ENCODE measurements at regions not wholly inside any gene's neighbourhood (a gene's known extent, or its start where the extent isn't known, plus 50 kb on each side); places are given as distances from the start of the nearest gene placed in this dataset.
"Not testable (repeated sequence)": the region's sequence is repeated elsewhere in the genome, so short reads cannot be mapped to it uniquely, and the experiment has no call there.

DNA sequence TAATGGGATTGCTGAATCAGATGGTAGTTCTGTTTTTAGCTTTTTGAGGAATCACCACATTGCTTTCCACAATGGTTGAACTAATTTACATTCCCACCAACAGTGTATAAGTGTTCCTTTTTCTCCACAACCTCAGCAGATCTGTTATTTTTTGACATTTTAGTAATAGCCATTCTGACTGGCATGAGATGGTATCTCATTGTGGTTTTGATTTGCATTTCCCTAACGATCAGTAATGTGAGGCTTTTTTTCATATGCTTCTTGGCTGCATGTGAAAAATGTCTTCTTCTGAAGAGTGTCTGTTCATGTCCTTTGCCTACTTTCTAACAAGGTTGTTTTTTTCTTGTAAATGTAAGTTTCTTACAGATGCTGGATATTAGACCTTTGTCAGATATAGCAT is 402.4 kb downstream of the MAT2B start:
- DNase-seq: peak; percentile 72
- in situ Hi-C loops (cut with MboI; ENCODE audit: low pct_unique_long_range_greater_than_20kb, low sequenced_read_pairs): not testable (repeated sequence)

DNA sequence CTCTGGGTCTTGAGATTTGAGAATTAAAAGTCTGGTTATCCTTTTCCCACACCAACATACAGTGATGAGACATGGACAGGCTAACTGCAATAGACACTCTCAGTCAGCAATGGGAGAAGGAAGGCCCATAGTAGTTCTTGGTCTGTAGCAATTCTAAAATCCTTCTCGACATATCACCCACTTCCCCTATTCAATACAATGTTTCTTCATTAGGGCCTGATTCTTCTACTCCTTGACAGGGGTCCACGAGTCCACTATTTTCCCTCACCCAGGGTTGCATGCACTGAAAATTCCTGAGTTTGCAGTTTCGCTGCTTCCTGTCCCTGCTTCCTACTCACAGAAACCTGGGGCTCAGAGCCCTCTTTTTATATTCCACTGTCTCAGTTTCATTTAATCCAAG is 402.8 kb downstream of the MAT2B start:
- in situ Hi-C loops (cut with MboI; ENCODE audit: low pct_unique_long_range_greater_than_20kb, low sequenced_read_pairs): no loop called here
- peak; percentile 28 for DNase-seq

DNA sequence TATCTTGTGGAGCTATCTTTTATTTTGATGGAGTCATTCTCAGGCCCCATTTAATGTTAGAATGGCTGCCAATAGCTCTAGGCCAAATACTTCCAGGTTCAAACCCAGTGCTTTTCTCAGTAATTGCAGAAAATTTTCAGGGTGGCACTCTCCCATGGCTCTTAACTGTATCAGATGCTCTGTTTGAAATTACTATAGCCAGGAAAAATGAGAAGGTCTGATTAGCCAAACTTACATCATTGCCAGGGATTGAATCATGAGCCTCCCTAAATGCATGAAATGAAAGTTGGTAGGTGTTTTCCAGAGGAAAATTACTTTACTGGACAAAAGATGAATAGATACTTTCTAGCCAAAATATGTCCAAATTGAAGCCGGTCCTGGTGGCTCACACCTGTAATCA is 404.8 kb downstream of the MAT2B start:
- DNase-seq: no peak
- in situ Hi-C loops (cut with MboI; ENCODE audit: low pct_unique_long_range_greater_than_20kb, low sequenced_read_pairs): no loop called here

DNA sequence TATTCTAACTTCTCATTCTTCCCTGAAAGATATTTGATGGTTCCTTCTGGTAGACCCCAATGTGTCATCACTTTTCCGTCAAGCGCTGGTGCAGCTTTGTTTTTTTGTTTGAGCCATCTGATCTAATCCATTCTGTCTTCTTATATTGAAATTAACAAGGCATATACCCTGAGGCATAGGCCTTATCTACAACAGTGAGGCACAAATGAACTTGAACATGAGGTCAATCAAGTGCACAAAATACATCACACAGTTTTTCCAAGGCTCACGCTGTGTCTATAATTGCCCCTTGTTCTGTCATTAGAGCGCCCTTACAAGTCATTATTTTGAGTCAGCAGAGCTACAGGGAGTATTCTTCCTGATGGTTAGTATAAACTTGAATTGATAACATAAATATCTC is 406.6 kb downstream of the MAT2B start:
- DNase-seq: no peak
- in situ Hi-C loops (cut with MboI; ENCODE audit: low pct_unique_long_range_greater_than_20kb, low sequenced_read_pairs): no loop called here

DNA sequence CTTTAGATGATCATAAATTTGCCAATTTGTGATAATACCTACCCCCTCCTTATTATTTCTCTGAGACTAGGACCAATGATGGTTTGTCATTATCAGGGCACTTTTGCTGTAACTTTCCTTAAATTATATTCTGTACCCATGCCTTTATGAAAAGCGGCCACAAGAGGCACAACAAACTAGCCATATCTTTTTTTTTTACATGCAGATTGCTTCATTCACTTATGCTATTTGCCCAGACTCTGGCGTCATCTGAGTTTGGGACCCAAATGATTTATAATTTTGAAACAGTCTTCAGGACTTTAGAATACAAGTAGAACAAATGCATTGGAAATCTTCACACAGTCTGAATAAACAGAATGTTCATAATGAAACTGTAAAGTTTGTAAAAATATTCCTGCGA is 408.1 kb downstream of the MAT2B start:
- DNase-seq: no peak
- in situ Hi-C loops (cut with MboI; ENCODE audit: low pct_unique_long_range_greater_than_20kb, low sequenced_read_pairs): no loop called here

DNA sequence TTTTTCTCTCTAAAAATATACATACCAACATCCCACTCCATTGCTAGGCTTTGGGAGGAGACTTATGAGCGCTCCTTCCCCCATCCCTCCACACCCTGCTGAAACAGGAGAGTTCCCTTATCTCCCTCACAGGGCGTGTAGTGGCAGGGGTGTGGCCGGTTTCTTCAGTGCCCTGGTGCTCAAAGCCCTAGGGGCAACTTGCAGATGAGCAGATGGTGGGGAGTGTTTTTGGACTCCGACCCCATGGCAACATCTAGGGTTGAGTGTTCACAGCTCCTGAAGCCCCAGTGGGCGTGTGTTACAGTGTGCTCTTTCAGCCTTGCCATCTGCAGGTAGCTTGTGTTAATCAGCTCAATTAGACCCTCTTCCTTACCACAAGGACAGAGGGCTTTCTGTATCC is 409.5 kb downstream of the MAT2B start:
- DNase-seq: peak; percentile 75
- in situ Hi-C loops (cut with MboI; ENCODE audit: low pct_unique_long_range_greater_than_20kb, low sequenced_read_pairs): no loop called here

DNA sequence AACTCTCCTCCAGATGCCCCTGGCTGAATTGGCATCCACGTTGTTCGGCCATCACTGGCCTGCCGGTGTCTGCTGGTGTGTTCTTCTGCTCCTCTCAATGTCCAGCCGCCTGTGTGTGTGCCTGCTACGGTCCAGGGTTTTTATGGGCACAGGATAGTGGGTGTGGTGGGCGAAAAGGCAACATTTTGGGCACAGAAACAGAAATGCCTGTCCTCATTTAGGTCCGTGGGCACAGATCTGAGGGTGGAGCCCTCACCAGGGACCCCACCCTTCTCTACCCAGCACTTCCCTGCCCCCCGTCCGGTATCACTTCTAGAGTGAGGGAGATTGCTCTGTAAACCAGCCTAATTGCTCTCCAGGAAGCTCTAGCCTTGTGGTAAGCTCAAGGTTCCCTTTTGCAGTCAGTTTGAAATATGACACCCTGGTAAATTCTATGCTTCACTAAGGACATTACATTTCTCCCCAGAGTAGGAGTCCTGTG is 410.1 kb downstream of the MAT2B start:
- DNase-seq: peak; percentile 88
- in situ Hi-C loops (cut with MboI; ENCODE audit: low pct_unique_long_range_greater_than_20kb, low sequenced_read_pairs): no loop called here

DNA sequence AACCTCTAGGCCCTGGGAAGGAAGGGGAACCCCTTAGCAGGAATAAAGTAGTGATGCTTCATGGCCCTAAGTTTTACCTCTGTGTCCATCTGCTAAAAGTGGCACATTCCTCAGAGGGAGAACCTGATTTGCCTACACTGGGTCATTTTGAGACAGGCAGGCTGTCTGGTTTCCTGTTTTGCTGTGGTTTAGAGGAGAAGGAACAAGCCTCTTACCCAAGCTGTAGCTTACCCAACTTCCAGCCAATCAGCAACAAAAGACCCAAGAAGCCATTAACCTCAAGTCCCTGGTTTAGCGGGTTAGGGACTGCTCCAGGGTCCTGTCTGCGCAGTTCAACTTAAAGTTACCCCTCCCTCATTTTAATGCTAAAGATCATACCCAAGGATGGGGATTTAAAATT is 411.0 kb downstream of the MAT2B start:
- DNase-seq: peak; percentile 92
- in situ Hi-C loops (cut with MboI; ENCODE audit: low pct_unique_long_range_greater_than_20kb, low sequenced_read_pairs): no loop called here

DNA sequence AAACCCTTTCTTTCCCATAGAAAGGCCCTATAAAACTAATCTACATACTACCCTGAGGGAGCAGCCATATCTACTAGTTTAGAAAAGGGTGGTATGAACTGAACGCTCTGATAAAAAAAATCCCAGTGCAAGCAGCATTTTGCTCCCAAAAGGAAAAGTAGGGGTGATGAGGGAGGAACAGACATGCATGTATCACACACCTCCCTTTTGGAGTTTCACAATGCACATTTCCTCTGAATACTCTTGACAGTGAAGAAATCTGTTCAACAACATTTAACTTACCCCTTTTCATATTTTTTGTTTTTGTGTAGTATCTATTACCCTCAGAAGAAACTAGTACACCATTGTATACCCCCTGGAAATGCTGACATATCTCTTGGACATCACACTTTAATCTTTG is 411.4 kb downstream of the MAT2B start:
- in situ Hi-C loops (cut with MboI; ENCODE audit: low pct_unique_long_range_greater_than_20kb, low sequenced_read_pairs): no loop called here

DNA sequence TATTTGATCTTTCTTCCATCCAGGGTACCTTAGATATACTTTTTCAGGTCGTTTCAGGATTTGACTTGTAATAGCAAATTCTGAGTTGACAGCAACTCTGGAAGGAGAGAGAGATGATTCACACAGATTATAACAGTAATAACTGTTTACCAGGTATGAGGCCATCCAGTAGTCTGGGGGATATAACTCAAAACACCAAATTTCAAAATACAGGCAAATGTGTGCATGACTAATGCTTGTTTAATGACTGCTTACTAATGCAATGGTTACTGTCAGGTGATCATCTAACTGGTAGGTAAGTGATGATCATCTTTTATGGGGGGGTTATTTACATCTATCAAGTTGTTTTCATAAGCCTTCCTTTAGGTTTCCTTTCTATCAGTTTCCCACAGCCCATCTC is 412.3 kb downstream of the MAT2B start:
- no peak for DNase-seq
- in situ Hi-C loops (cut with MboI; ENCODE audit: low pct_unique_long_range_greater_than_20kb, low sequenced_read_pairs): no loop called here

More for the DNA sequence above, 411.4 kb downstream of the MAT2B start:
- no peak for DNase-seq

DNA sequence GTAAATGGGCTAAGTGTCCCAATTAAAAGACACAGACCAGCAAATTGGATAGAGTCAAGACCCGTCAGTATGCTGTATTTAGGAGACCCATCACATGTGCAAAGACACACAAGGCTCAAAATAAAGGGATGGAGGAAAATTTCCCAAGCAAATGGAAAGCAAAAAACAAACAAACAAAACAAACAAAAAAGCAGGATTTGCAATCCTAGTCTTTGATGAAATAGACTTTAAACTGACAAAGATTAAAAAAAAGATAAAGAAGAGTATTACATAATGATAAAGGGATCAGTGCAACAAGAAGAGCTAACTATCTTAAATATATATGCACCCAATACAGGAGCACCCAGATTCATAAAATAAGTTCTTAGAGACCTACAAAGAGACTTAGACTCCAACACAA is 429.6 kb downstream of the MAT2B start:
- in situ Hi-C loops (cut with MboI; ENCODE audit: low pct_unique_long_range_greater_than_20kb, low sequenced_read_pairs); DNase-seq: not testable (repeated sequence)

DNA sequence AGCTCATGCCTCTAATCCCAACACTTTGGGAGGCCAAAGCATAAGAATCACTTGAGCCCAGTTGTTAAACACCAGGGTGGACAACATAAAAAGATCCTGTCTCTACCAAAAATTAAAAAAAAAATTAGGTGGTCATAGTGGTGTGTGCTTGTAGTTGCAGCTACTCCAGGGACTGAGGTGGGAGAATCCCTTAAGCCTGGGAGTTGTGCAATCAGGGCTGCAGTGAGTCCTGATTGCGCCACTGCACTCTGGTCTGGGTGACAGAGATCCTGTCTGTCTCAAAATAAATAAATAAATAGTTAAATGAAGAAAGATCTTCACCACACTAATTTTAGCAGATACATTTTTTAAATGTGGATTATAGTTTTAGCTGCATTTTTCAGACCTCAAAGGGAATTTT is 433.2 kb downstream of the MAT2B start:
- in situ Hi-C loops (cut with MboI; ENCODE audit: low pct_unique_long_range_greater_than_20kb, low sequenced_read_pairs): no loop called here
- peak; percentile 32 for DNase-seq

DNA sequence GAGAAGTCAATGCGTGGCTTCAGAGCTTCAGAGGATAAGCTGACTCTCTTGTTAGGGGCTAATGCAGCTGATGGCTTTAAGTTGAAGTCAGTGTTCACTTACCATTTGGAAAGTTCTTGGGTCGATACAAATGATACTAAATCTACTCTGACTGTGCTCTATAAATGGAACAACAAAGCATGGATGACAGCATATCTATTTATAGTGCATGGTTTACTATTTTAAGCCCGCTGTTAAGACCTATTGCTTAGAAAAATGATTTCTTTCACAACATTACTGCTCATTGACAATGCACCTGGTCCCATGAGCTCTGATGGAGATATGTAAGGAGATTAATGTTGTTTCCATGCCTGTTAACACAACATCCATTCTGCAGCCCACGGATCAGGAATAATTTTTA is 435.7 kb downstream of the MAT2B start:
- in situ Hi-C loops (cut with MboI; ENCODE audit: low pct_unique_long_range_greater_than_20kb, low sequenced_read_pairs): no loop called here
- DNase-seq: no peak

DNA sequence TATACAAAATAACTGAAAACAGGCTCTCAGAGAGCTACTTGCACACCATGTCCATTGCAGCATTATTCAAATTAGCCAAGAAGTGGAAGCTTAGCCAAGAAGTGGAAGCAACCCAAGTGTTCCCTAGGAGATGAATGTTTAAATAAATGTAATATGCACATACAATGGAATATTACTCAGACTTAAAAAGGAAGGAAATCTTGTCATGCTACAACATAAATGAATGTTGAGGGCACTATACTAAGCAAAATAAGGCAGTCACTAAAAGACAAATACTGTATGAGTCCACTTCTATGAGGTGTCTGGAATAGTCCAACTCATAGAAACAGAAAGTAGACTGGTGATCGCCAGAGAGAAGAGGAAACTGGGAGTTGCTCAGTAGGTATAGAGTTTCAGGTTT is 438.1 kb downstream of the MAT2B start:
- in situ Hi-C loops (cut with MboI; ENCODE audit: low pct_unique_long_range_greater_than_20kb, low sequenced_read_pairs): no loop called here
- DNase-seq: no peak

DNA sequence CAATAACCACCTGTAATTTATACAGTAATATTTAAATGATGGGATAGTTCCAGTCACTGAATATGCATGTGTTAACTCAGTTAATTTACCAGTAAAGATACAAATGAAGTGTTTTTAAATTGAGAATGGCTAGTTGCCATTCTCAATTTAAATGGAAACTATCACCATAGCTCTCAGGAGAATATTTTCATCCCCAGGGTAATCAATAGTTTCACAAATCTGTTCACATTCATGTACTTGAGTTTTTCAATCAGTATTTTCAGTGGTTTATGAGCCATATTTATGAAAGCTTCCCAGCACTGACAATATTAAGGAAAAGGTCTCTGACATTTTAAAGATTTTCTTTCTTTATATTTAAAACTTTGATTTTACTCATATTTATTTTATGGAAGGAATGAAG is 439.3 kb downstream of the MAT2B start:
- DNase-seq: no peak
- in situ Hi-C loops (cut with MboI; ENCODE audit: low pct_unique_long_range_greater_than_20kb, low sequenced_read_pairs): no loop called here

DNA sequence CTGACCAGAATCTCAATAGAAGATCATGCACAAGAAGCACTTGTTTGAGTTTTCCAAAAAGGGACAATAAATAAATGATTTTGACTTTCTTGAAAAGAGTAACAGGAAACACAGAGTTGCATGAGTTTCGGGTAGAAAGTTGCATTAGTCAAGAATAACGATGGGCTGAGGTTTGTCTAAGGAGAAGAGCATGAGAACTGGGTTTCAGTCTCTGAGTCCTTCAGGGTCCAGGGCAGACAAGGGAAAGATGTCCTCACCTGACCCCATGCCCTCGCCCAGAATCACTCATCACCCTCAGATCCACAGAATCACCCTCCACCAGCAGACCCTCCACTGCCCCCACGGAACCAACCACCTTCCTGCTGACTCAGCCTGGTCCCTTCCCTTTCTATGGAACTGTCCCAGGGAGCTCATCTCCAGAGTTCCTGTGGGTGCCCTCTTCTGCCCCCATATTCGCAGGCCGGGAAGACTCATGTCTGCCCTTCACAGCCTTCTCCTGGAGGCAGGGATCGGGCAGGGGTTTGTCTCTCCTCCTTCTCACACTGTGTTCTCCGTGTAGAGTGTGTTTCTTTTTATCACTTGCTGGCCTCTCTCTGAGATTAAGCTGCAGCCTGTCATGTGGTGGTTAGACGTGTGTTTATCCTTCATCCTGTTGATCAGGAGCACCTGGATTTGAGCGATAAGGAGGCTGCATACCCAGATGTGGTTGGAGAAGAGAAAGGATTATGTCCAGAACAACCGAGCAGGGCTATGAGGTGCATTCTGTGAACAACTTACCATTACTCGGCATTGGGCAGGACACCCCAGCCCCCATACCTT is 442.6 kb downstream of the MAT2B start:
- no peak for DNase-seq
- in situ Hi-C loops (cut with MboI; ENCODE audit: low pct_unique_long_range_greater_than_20kb, low sequenced_read_pairs): no loop called here

DNA sequence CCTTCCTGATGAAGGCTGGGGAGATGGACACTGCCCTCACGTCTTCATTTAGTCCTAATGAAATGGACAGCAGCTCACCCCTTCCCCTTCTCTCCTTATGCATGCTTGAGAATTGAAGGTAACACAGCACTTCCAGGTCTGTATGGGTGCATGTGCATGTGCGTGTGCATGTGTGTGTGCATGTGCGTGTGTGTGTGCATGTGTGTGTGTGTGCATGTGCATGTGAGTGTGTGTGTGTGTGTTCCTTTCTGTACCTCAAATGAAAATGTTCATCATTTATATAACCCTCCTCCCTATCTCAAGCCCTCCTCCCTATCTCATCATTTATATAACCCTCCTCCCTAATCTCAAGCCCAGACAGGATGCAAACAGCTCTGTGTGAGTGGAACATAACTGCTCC is 444.8 kb downstream of the MAT2B start:
- in situ Hi-C loops (cut with MboI; ENCODE audit: low pct_unique_long_range_greater_than_20kb, low sequenced_read_pairs): no loop called here
- DNase-seq: no peak

DNA sequence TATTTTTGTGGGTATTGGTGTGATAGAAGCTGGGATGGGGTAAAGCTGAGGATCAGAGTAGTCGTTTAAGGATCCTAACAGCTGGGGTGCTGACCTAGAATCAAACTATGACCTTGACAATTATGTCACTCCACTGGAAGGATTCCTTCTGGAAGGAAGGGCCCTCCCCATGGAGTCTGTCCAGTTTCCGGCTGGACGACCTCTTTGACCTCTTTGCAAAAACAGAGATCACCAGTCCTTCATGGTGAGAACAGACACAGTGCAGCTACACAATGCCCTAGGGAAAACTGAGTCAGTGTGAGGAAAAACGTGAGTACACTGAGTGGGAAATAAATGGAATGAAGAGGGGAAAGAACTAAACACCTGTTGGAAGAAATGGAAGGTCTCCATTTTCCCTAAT is 445.6 kb downstream of the MAT2B start:
- in situ Hi-C loops (cut with MboI; ENCODE audit: low pct_unique_long_range_greater_than_20kb, low sequenced_read_pairs): no loop called here
- DNase-seq: no peak

DNA sequence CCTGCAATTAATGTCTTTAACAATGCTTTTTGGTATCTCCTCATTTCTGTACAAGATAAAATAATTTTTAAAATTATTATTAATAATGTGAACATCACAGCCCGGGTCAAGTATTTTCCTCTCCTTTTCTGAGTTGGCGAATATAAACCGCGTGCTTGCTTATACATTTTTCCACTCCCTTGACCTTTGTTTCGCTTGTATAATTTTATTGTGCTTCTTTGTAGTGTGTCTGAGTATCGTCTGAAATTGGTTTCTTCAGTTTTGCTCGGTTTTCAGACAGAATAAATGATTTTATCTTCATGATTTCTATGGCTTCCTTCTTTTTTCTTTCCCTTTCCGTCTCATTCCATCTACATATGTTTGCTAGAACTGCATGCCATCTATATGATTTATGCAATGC is 448.5 kb downstream of the MAT2B start:
- DNase-seq: no peak
- in situ Hi-C loops (cut with MboI; ENCODE audit: low pct_unique_long_range_greater_than_20kb, low sequenced_read_pairs): no loop called here

DNA sequence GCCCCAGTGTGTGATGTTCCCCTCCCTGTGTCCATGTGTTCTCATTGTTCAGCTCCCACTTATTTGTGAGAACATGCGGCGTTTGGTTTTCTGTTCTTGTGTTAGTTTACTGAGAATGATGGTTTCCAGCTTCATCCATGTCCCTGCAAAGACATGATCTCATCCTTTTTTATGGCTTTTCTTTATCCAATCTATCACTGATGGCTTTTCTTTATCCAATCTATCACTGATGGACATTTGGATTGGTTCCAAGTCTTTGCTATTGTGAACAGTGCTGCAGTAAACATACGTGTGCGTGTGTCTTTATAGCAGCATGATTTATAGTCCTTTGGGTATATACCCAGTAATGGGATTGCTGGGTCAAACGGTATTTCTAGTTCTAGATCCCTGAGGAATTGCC is 455.8 kb downstream of the MAT2B start:
- DNase-seq; in situ Hi-C loops (cut with MboI; ENCODE audit: low pct_unique_long_range_greater_than_20kb, low sequenced_read_pairs): not testable (repeated sequence)

DNA sequence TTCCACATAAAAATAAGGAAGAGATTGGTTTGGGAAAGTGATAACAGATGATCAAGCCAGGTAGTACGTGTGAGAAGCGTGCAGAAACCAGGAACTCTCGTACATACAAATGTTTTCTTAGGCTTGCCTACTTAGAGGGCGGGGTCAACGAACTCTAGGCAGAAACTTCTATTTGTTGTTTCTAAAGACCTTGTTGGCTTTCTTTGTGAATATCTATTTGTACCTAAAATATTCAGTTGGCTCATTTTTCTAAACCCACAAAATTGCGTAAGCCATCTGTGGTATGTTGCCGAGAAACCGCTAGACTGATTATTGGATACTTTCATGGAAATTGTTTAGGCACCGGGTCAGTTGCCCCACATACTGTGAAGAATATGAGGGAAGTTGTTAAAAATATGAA is 458.5 kb downstream of the MAT2B start:
- peak; percentile 95 for DNase-seq
- in situ Hi-C loops (cut with MboI; ENCODE audit: low pct_unique_long_range_greater_than_20kb, low sequenced_read_pairs): no loop called here

Data from KBM-7 (cell line).